Testis (tissue), 2 donors: ENCODE measurements at regions not wholly inside any gene's neighbourhood (a gene's known extent, or its start where the extent isn't known, plus 50 kb on each side); places are given as distances from the start of the nearest gene placed in this dataset.

Experiments used
- POLR2A ChIP-seq: fragments of 450-650 bp; IDR thresholded peaks from one replicate; pipeline ENCODE4 v1.6.1; 2017; ENCODE audit warnings: antibody characterized with exemption, mild to moderate bottlenecking, moderate library complexity
- TF ChIP-seq, protein P1 (sequence below), 3 experiments: fragments of 450-650 bp in 2 of 3; fragments of 200-600 bp in 1 of 3; sonication (generic) in 1 of 3; IDR thresholded peaks; one replicate each; pipeline ENCODE4 v1.5.1; 2016 to 2019; ENCODE audit warnings: antibody characterized with exemption in 3 of 3, mild to moderate bottlenecking in 2 of 3, moderate library complexity in 1 of 3

GRCh38 chr3:59593380-59593779 is 543.6 kb upstream of the CFAP20DC start:
- TF ChIP-seq, protein P1, sequence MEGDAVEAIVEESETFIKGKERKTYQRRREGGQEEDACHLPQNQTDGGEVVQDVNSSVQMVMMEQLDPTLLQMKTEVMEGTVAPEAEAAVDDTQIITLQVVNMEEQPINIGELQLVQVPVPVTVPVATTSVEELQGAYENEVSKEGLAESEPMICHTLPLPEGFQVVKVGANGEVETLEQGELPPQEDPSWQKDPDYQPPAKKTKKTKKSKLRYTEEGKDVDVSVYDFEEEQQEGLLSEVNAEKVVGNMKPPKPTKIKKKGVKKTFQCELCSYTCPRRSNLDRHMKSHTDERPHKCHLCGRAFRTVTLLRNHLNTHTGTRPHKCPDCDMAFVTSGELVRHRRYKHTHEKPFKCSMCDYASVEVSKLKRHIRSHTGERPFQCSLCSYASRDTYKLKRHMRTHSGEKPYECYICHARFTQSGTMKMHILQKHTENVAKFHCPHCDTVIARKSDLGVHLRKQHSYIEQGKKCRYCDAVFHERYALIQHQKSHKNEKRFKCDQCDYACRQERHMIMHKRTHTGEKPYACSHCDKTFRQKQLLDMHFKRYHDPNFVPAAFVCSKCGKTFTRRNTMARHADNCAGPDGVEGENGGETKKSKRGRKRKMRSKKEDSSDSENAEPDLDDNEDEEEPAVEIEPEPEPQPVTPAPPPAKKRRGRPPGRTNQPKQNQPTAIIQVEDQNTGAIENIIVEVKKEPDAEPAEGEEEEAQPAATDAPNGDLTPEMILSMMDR (IDR thresholded peaks at IDR 0.05), result no peak
- TF ChIP-seq POLR2A, result no peak
